T-cell (primary cell): ENCODE measurements at regions not wholly inside any gene's neighbourhood (a gene's known extent, or its start where the extent isn't known, plus 50 kb on each side); places are given as distances from the start of the nearest gene placed in this dataset.

Experiments
- ATAC-seq, 4 experiments: fragments of 200-7000 bp in 3 of 4; fragments of 150-1000 bp in 1 of 4; cut with Tn5 transposase; replicated peaks in 1 of 4; 1 replicate in 3 of 4; 2 replicates in 1 of 4; pipeline ENCODE4 v1.10.0; 2021; ENCODE audit warnings: moderate library complexity in 3 of 4, mild to moderate bottlenecking in 2 of 4, moderate number of reproducible peaks in 1 of 4
- CTCF ChIA-PET, 2 donors: fragments of 300-600 bp; sonication (Branson Sonifier 250); formaldehyde crosslinking; loops; one replicate each; lab custom pipeline; 2022; ENCODE audit warnings: antibody characterized with exemption in 2 of 2; lab: Charles Lee
- POLR2A ChIA-PET, 2 donors: fragments of 300-600 bp; sonication (Branson Sonifier 250); formaldehyde crosslinking; loops; one replicate each; lab custom pipeline; 2022; ENCODE audit warnings: antibody characterized with exemption in 2 of 2; lab: Charles Lee
- DNase-seq, 35 experiments: peaks; one replicate each; pipeline versions ENCODE4 v3.0.0 to v3.0.0-alpha.2; 2013 to 2023
- H3K27ac ChIP-seq: one replicate; pipeline ENCODE4 v1.5.1; 2013; ENCODE audit warnings: low read length
- H3K27me3 ChIP-seq, 2 experiments: replicated peaks in 1 of 2; 1 replicate in 1 of 2; 2 replicates in 1 of 2; pipeline versions ENCODE4 v1.6.1 to v1.7.0; 2013; ENCODE audit warnings: low read length in 1 of 2, mixed read lengths in 1 of 2; ENCODE audit not compliant: control insufficient read depth in 2 of 2, insufficient read depth in 2 of 2; ENCODE audit errors: extremely low read depth in 1 of 2
- H3K36me3 ChIP-seq, 2 donors: 1 replicate in 1 of 2; 2 replicates in 1 of 2; pipeline versions ENCODE4 v1.6.1 to v1.7.0; 2013; ENCODE audit warnings: low read length in 1 of 2; ENCODE audit not compliant: control insufficient read depth in 2 of 2, insufficient read depth in 1 of 2; ENCODE audit errors: extremely low read depth in 1 of 2
- H3K4me1 ChIP-seq, 2 experiments: 1 replicate in 1 of 2; 2 replicates in 1 of 2; pipeline versions ENCODE4 v1.6.1 to v1.7.0; 2013; ENCODE audit warnings: low read length in 2 of 2, mixed read lengths in 1 of 2; ENCODE audit not compliant: insufficient read depth in 2 of 2, control insufficient read depth in 1 of 2; ENCODE audit errors: extremely low read depth in 1 of 2
- H3K4me3 ChIP-seq, 2 donors: 1 replicate in 1 of 2; 2 replicates in 1 of 2; pipeline versions ENCODE4 v1.5.1 to v1.7.0; 2013; ENCODE audit warnings: mild to moderate bottlenecking in 2 of 2, low read length in 1 of 2, moderate library complexity in 1 of 2; ENCODE audit not compliant: control insufficient read depth in 1 of 2; ENCODE audit errors: extremely low read depth in 1 of 2
- H3K9me3 ChIP-seq: 2 replicates; pipeline ENCODE4 v1.7.0; 2013
- H3K27ac Mint-ChIP-seq, 2 donors: one replicate each; pipeline ENCODE4 v1.8.0; 2020 to 2021; ENCODE audit warnings: mild to moderate bottlenecking in 2 of 2, mixed read lengths in 2 of 2
- H3K27me3 Mint-ChIP-seq, 2 donors: one replicate each; pipeline ENCODE4 v1.8.0; 2021 to 2022; ENCODE audit warnings: mixed read lengths in 2 of 2
- H3K36me3 Mint-ChIP-seq: one replicate; pipeline ENCODE4 v1.8.0; 2021; ENCODE audit warnings: mixed read lengths
- H3K4me1 Mint-ChIP-seq, 3 donors: one replicate each; pipeline ENCODE4 v1.8.0; 2020 to 2022; ENCODE audit warnings: mixed read lengths in 3 of 3, mild to moderate bottlenecking in 1 of 3
- H3K4me3 Mint-ChIP-seq, 3 donors: one replicate each; pipeline ENCODE4 v1.8.0; 2020 to 2022; ENCODE audit warnings: mild to moderate bottlenecking in 3 of 3, mixed read lengths in 3 of 3, moderate library complexity in 3 of 3
- H3K9me3 Mint-ChIP-seq, 3 donors: one replicate each; pipeline ENCODE4 v1.8.0; 2020 to 2022; ENCODE audit warnings: mixed read lengths in 3 of 3
- WGBS: methylation state at CpG from one replicate; pipeline ENCODE4 v1.1.5; 2013; ENCODE audit warnings: missing lambda C conversion rate; ENCODE audit not compliant: insufficient coverage; 5-methylcytosine and 5-hydroxymethylcytosine counted together

DNA sequence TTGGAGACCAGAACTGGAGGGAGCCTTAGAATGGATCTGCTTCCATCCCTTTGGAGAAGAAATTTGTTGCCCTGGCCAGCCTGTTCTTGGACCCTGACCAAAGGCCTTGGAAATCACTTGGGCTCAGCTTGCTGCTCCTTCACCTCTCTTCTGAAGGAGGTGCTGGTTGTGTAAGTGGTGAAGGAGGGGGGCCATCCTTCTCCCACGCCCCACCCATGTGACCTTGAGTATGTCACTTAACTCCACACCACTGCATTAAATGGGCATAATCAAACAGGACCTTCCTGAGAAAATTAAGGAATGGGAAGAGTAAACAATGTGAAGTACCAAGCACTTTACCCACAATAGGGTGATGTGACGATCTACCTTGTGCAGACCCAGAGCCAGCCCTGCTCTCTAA, 68.3 kb upstream of the GJB5 start:
- no CpG with 5 or more reads among the region's 2 CpGs for WGBS
- POLR2A ChIA-PET: no interaction called here
- Histone ChIP-seq H3K27me3 (peaks cover 0 to 10% of the 10 kb centered on the region in 2 experiments), H3K4me3 (no peak overlapping the region), H3K9me3 (no peaks in the 10 kb centered on the region), H3K36me3 (no peaks in the 10 kb centered on the region), H3K4me1 (no peaks in the 10 kb centered on the region), H3K27ac (no peak overlapping the region)
- Mint-ChIP-seq H3K27ac (no peak overlapping the region), H3K27me3 (peaks cover 19 to 30% of the 10 kb centered on the region in 2 donors), H3K4me1 (peaks cover 7 to 11% (median 9%) of the 10 kb centered on the region in 3 donors), H3K9me3 (no peaks in the 10 kb centered on the region), H3K4me3 (no peak overlapping the region), H3K36me3 (no peaks in the 10 kb centered on the region)
- ATAC-seq (no peak), DNase-seq (no peak)
- CTCF ChIA-PET: no interaction called here

DNA sequence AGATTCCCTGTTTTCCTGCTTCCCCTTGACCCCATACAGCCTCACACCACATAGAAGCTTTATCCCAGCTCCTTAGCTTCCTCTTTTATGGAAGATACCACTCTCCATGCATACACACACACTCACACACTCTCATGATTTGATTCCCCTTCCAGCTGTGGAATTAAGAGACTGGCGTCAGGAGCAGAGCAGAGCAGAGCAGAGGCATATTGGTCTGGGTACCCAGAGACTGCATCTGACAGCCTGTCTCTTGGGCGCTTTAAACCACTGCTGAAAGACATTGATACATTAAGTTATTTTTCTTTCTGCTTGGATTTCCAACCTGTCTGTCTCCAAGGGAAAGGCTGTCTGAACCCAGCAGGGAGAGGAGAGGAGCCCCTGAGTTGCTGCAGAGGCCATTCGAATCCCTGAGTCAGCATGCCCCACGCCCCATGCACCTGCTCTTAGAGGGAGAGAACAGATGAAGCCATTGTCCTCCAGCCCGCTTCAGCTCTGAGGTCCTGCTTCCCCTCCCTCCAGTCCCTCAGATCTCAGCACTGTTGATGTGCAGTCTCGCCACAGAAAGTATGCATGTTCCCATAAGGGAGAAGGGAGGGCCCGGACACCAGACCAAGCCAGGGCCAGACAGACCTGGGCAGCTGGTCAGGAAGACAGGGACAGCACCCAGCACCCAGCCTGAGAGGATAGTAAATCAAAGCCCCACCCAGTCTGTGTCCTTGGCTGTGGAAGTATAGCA, 66.7 kb upstream of the GJB5 start:
- no peaks in the 10 kb centered on the region for H3K9me3 Mint-ChIP-seq
- H3K27ac Mint-ChIP-seq: no peak overlapping the region
- H3K36me3 Mint-ChIP-seq: no peaks in the 10 kb centered on the region
- POLR2A ChIA-PET: no interaction called here
- H3K4me3 Mint-ChIP-seq: no peak overlapping the region
- Histone ChIP-seq H3K27me3 (peaks cover 0 to 15% of the 10 kb centered on the region in 2 experiments), H3K4me3 (no peak overlapping the region), H3K4me1 (no peaks in the 10 kb centered on the region), H3K9me3 (no peaks in the 10 kb centered on the region), H3K27ac (no peak overlapping the region), H3K36me3 (no peaks in the 10 kb centered on the region)
- DNase-seq (no peak), ATAC-seq (no peak)
- peaks cover 7 to 11% (median 9%) of the 10 kb centered on the region in 3 donors for H3K4me1 Mint-ChIP-seq
- H3K27me3 Mint-ChIP-seq: peaks cover 19 to 26% of the 10 kb centered on the region in 2 donors
- WGBS: 84% methylated on average over 3 of the region's 7 CpGs
- CTCF ChIA-PET: no interaction called here

DNA sequence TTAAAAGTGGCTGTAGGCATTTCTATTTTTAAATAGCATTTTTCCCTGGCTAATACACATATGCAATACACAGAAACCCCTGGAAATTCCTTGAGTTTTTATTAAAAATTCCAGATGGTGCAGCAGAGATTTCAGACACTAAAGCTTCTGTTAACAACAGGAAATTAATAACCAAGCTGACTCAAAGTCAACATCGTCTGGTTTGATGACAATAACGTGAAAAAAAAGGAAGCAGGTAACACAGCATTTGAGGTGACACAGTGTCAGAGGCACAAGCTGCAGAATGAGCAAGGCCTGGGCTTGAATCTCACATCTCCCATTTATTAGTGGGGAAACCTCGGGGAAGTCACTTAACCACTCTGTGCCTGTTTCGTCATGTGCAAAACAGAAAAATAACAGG, 64.6 kb upstream of the GJB5 start:
- Histone ChIP-seq H3K27ac (no peak overlapping the region), H3K4me1 (no peaks in the 10 kb centered on the region), H3K9me3 (no peaks in the 10 kb centered on the region), H3K36me3 (no peaks in the 10 kb centered on the region), H3K4me3 (no peak overlapping the region), H3K27me3 (peaks cover 0 to 15% of the 10 kb centered on the region in 2 experiments)
- whole genome bisulfite sequencing: 0% methylated on average over 2 of the region's 4 CpGs
- ChIA-PET CTCF (no interaction called here), POLR2A (no interaction called here)
- H3K9me3 Mint-ChIP-seq: no peaks in the 10 kb centered on the region
- no peak overlapping the region for H3K27ac Mint-ChIP-seq
- ATAC-seq: no peak
- no peak overlapping the region for H3K4me3 Mint-ChIP-seq
- no peaks in the 10 kb centered on the region for H3K36me3 Mint-ChIP-seq
- no peaks in the 10 kb centered on the region for H3K4me1 Mint-ChIP-seq
- peaks cover 19 to 32% of the 10 kb centered on the region in 2 donors for H3K27me3 Mint-ChIP-seq
- DNase-seq: no peak

DNA sequence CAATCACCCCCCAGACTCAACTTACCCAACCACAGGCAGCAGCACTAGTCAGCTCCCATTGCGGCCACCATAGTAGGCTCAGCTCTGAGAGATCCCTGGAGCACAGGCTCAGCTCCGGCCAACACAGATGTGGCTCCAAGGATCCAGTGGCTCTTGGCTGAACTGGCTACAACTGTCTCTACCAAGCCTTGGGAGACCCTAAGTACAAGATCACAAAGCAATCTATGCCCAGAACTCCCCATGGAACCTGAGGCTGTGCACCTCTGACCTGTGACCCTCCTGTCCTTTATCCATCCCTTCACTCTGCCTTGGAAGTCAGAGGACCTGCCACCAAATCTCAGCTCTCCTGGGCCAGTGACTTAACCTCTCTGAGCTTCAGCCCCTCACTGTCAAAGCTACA, 61.8 kb upstream of the GJB5 start:
- Histone ChIP-seq H3K4me1 (no peaks in the 10 kb centered on the region), H3K9me3 (no peaks in the 10 kb centered on the region), H3K36me3 (no peaks in the 10 kb centered on the region), H3K27me3 (peaks cover 0 to 20% of the 10 kb centered on the region in 2 experiments), H3K4me3 (no peak overlapping the region), H3K27ac (no peak overlapping the region)
- no peaks in the 10 kb centered on the region for H3K36me3 Mint-ChIP-seq
- ATAC-seq: no peak
- POLR2A ChIA-PET: no interaction called here
- peaks cover 24 to 40% of the 10 kb centered on the region in 2 donors for H3K27me3 Mint-ChIP-seq
- no peak overlapping the region for H3K27ac Mint-ChIP-seq
- CTCF ChIA-PET: no interaction called here
- H3K4me1 Mint-ChIP-seq: no peaks in the 10 kb centered on the region
- 74% methylated on average over 2 of the region's 2 CpGs for whole genome bisulfite sequencing
- no peak for DNase-seq
- H3K9me3 Mint-ChIP-seq: peaks cover 0 to 2% (median 0%) of the 10 kb centered on the region in 3 donors
- H3K4me3 Mint-ChIP-seq: no peak overlapping the region

DNA sequence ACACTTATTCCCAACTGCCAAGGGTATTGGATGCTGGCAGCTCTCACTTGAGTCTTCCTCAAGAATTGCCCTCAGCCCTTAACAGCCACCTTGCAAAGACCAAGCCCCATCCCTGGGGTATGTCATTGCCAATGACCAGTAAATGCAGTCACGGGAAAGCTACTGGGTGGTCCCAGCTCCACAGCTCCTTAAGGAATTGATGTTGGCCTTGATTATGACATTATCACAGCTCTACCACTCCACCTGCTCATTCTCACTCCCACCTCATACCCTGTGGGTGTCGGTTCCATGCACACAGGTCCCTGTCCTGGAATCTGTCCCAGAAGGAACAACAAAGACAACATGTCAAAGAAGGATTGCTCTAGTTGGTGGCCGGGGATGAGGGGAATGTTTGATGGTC, 60.5 kb upstream of the GJB5 start:
- POLR2A ChIA-PET: no interaction called here
- peaks cover 0 to 21% of the 10 kb centered on the region in 2 experiments for H3K27me3 ChIP-seq
- WGBS: 25% methylated on average over 2 of the region's 3 CpGs
- peaks cover 29 to 48% of the 10 kb centered on the region in 2 donors for H3K27me3 Mint-ChIP-seq
- H3K9me3 ChIP-seq: no peaks in the 10 kb centered on the region
- CTCF ChIA-PET: no interaction called here
- no peak overlapping the region for H3K27ac Mint-ChIP-seq
- peaks cover 0 to 2% (median 0%) of the 10 kb centered on the region in 3 donors for H3K9me3 Mint-ChIP-seq
- no peaks in the 10 kb centered on the region for H3K36me3 ChIP-seq
- no peak overlapping the region for H3K27ac ChIP-seq
- H3K36me3 Mint-ChIP-seq: no peaks in the 10 kb centered on the region
- no peaks in the 10 kb centered on the region for H3K4me1 Mint-ChIP-seq
- H3K4me3 Mint-ChIP-seq: no peak overlapping the region
- H3K4me3 ChIP-seq: no peak overlapping the region
- ATAC-seq (no peak), DNase-seq (no peak)
- H3K4me1 ChIP-seq: no peaks in the 10 kb centered on the region

DNA sequence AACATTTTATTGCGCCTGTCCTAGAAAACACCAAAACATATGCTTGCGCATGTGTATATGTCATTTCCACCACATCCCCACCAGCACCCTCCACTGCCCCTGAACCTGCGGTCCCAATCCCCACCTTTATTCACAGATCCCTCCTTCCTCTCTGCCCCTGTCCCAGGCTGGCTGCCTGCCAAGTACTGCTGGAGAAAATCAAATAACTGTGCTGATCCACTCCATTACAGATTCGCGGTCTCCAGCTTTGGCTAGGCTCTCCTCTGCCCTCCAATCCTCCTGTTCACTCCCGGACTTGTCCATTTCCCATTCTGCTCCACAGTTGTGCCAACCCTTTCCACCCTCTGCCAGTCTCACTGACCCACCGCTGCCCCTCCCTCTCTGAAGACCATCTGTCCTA, 59.3 kb upstream of the GJB5 start:
- CTCF ChIA-PET: no interaction called here
- peaks cover 26 to 42% of the 10 kb centered on the region in 2 donors for H3K27me3 Mint-ChIP-seq
- H3K27ac Mint-ChIP-seq: no peak overlapping the region
- H3K27ac ChIP-seq: no peak overlapping the region
- POLR2A ChIA-PET: no interaction called here
- no peaks in the 10 kb centered on the region for H3K4me1 Mint-ChIP-seq
- H3K36me3 Mint-ChIP-seq: no peaks in the 10 kb centered on the region
- H3K9me3 Mint-ChIP-seq: peaks cover 0 to 2% (median 0%) of the 10 kb centered on the region in 3 donors
- H3K9me3 ChIP-seq: no peaks in the 10 kb centered on the region
- no peak overlapping the region for H3K4me3 Mint-ChIP-seq
- no peak for DNase-seq
- no peaks in the 10 kb centered on the region for H3K4me1 ChIP-seq
- no peaks in the 10 kb centered on the region for H3K36me3 ChIP-seq
- peaks cover 0 to 26% of the 10 kb centered on the region in 2 experiments for H3K27me3 ChIP-seq
- 89% methylated on average over 6 of the region's 7 CpGs for WGBS
- ATAC-seq: no peak
- H3K4me3 ChIP-seq: no peak overlapping the region
